Suprapubic skin (tissue), 4 donors: ENCODE measurements at regions not wholly inside any gene's neighbourhood (a gene's known extent, or its start where the extent isn't known, plus 50 kb on each side); places are given as distances from the start of the nearest gene placed in this dataset.

ENCODE experiments used
- DNase-seq, 2 donors: peaks; one replicate each; pipeline ENCODE4 v3.0.0-alpha.2; 2019; ENCODE audit warnings: low spot score in 2 of 2
- H3K27ac ChIP-seq: fragments of 200-600 bp; sonication (generic); one replicate; pipeline ENCODE4 v1.5.1; 2019
- H3K27me3 ChIP-seq: fragments of 200-600 bp; sonication (generic); one replicate; pipeline ENCODE4 v1.5.1; 2019
- H3K36me3 ChIP-seq: fragments of 200-600 bp; sonication (generic); one replicate; pipeline ENCODE4 v1.5.1; 2019
- H3K4me1 ChIP-seq: fragments of 200-600 bp; sonication (generic); one replicate; pipeline ENCODE4 v1.5.1; 2019
- H3K4me3 ChIP-seq: fragments of 200-600 bp; sonication (generic); one replicate; pipeline ENCODE4 v1.5.1; 2019; ENCODE audit warnings: mild to moderate bottlenecking
- H3K9me3 ChIP-seq: fragments of 200-600 bp; sonication (generic); one replicate; pipeline ENCODE4 v1.5.1; 2019
- CTCF ChIP-seq, 2 donors: fragments of 200-600 bp in 1 of 2; fragments of 450-650 bp in 1 of 2; sonication (generic) in 1 of 2; IDR thresholded peaks; one replicate each; pipeline ENCODE4 v1.5.1; 2016 to 2019; ENCODE audit warnings: antibody characterized with exemption in 2 of 2, mild to moderate bottlenecking in 1 of 2, moderate library complexity in 1 of 2
- EP300 ChIP-seq: sonication (generic); formaldehyde crosslinking; IDR thresholded peaks from one replicate; pipeline ENCODE4 v1.6.1; 2017; ENCODE audit warnings: antibody characterized with exemption
- POLR2A ChIP-seq, 2 donors: fragments of 450-650 bp; IDR thresholded peaks; one replicate each; pipeline ENCODE4 v1.6.1; 2017; ENCODE audit warnings: antibody characterized with exemption in 2 of 2, mild to moderate bottlenecking in 2 of 2, moderate library complexity in 2 of 2
- POLR2AphosphoS5 ChIP-seq, 3 donors: sonication (generic); formaldehyde crosslinking; IDR thresholded peaks; one replicate each; pipeline ENCODE4 v1.6.1; 2017; ENCODE audit warnings: antibody characterized with exemption in 3 of 3
- WGBS: methylation state at CpG from one replicate; pipeline ENCODE4 v1.1.5; 2018; 5-methylcytosine and 5-hydroxymethylcytosine counted together

- Histone ChIP-seq H3K27ac (peak overlapping the region; percentile 37), H3K4me3 (no peak overlapping the region), H3K27me3 (no peaks in the 10 kb centered on the region), H3K4me1 (peaks cover 4% of the 10 kb centered on the region), H3K9me3 (no peaks in the 10 kb centered on the region), H3K36me3 (no peaks in the 10 kb centered on the region)
- TF ChIP-seq CTCF (IDR thresholded peaks at IDR 0.05) (no peak), POLR2AphosphoS5 (IDR thresholded peaks at IDR 0.05) (no peak), EP300 (no peak), POLR2A (IDR thresholded peaks at IDR 0.05) (no peak)
- no peak for DNase-seq
- WGBS = 29% methylated on average over 2 of the region's 2 CpGs
These were observed 219.3 kb downstream of the GATA3 start for GRCh38 chr10:8273749-8274148.

- Histone ChIP-seq H3K4me1 (peaks cover 4% of the 10 kb centered on the region), H3K9me3 (no peaks in the 10 kb centered on the region), H3K4me3 (no peak overlapping the region), H3K27ac (no peak overlapping the region), H3K27me3 (no peaks in the 10 kb centered on the region), H3K36me3 (no peaks in the 10 kb centered on the region)
- WGBS = 69% methylated on average over 7 of the region's 7 CpGs
- no peak for TF ChIP-seq EP300
- no peak for TF ChIP-seq CTCF (IDR thresholded peaks at IDR 0.05)
- TF ChIP-seq POLR2A (IDR thresholded peaks at IDR 0.05) = no peak
- TF ChIP-seq POLR2AphosphoS5 (IDR thresholded peaks at IDR 0.05) = no peak
- no peak for DNase-seq
These were observed 221.4 kb downstream of the GATA3 start for GRCh38 chr10:8275911-8276310.

- Histone ChIP-seq H3K4me3 (no peak overlapping the region), H3K9me3 (no peaks in the 10 kb centered on the region), H3K27me3 (no peaks in the 10 kb centered on the region), H3K4me1 (no peaks in the 10 kb centered on the region), H3K36me3 (no peaks in the 10 kb centered on the region), H3K27ac (no peak overlapping the region)
- DNase-seq = no peak
- 95% methylated on average over 4 of the region's 4 CpGs for WGBS
- TF ChIP-seq POLR2A (IDR thresholded peaks at IDR 0.05) (no peak), CTCF (IDR thresholded peaks at IDR 0.05) (no peak), EP300 (no peak), POLR2AphosphoS5 (IDR thresholded peaks at IDR 0.05) (no peak)
These were observed 223.6 kb downstream of the GATA3 start for GRCh38 chr10:8278099-8278498.

DNA sequence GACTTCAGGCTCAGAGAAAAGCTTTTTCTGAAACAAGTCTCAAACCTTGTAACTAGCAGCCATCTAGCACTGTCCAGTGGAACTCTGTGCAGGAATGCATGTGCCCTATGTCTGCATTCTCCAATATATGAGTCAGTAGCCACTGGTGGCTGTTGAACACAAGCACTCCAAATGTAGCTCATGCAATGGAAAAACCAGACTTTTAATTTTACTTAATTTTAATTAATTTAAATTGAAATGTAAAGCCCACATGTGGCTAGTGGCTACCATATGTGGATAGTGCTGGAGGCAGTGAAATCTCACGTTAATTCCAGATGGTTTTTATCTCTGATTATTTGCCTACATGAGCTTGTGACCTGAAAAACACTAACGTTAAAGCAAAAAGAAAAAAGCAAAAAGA, 225.1 kb downstream of the GATA3 start:
- WGBS = 50% methylated on average over 2 of the region's 2 CpGs
- H3K27me3 ChIP-seq = no peaks in the 10 kb centered on the region
- H3K4me1 ChIP-seq = no peaks in the 10 kb centered on the region
- no peaks in the 10 kb centered on the region for H3K9me3 ChIP-seq
- no peak overlapping the region for H3K4me3 ChIP-seq
- DNase-seq = no peak
- no peak overlapping the region for H3K27ac ChIP-seq
- TF ChIP-seq POLR2AphosphoS5 (IDR thresholded peaks at IDR 0.05) = no peak
- TF ChIP-seq POLR2A (IDR thresholded peaks at IDR 0.05) = no peak
- no peak for TF ChIP-seq EP300
- no peak for TF ChIP-seq CTCF (IDR thresholded peaks at IDR 0.05)
- H3K36me3 ChIP-seq = no peaks in the 10 kb centered on the region

- TF ChIP-seq POLR2AphosphoS5 (IDR thresholded peaks at IDR 0.05) (no peak), EP300 (no peak), POLR2A (IDR thresholded peaks at IDR 0.05) (no peak), CTCF (IDR thresholded peaks at IDR 0.05) (no peak)
- Histone ChIP-seq H3K36me3 (no peaks in the 10 kb centered on the region), H3K27me3 (no peaks in the 10 kb centered on the region), H3K4me3 (no peak overlapping the region), H3K4me1 (no peaks in the 10 kb centered on the region), H3K9me3 (no peaks in the 10 kb centered on the region), H3K27ac (no peak overlapping the region)
- DNase-seq = no peak
- 92% methylated on average over 7 of the region's 7 CpGs for WGBS
These were observed 226.5 kb downstream of the GATA3 start for GRCh38 chr10:8280946-8281345.
